GM19043 (cell line): ENCODE measurements at regions not wholly inside any gene's neighbourhood (a gene's known extent, or its start where the extent isn't known, plus 50 kb on each side); places are given as distances from the start of the nearest gene placed in this dataset.

Source experiments
- ATAC-seq: cut with Tn5 transposase; IDR thresholded peaks from one replicate; pipeline ENCODE4 v1.9.1; 2021; ENCODE audit warnings: low read depth; ENCODE audit not compliant: unreplicated experiment

- ATAC-seq = no peak
These were observed 138.5 kb upstream of the IQSEC1 start for GRCh38 chr3:13211605-13212210.

- ATAC-seq = no peak
These were observed 137.2 kb upstream of the IQSEC1 start for GRCh38 chr3:13210221-13210975.

DNA sequence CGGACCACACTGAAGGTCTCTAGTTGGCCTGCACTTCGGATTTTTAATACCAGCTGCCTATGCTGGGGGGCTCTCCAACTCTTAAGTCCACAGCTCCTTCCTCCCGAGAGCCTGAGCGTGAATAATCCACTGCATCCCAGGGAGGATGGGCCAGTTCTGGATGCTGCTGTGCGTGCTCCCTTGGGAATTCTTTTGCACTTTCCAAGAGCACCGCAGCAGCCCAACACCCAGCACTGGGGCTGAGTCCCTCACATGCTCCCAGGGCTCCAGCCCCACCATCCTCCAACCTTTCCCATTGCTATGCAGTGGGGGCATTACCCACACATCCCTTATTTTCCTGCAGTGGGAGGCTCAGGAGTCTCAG lies 136.4 kb upstream of the IQSEC1 start:
- no peak for ATAC-seq

GRCh38 chr3:13208706-13209633 lies 135.7 kb upstream of the IQSEC1 start:
- ATAC-seq = no peak

DNA sequence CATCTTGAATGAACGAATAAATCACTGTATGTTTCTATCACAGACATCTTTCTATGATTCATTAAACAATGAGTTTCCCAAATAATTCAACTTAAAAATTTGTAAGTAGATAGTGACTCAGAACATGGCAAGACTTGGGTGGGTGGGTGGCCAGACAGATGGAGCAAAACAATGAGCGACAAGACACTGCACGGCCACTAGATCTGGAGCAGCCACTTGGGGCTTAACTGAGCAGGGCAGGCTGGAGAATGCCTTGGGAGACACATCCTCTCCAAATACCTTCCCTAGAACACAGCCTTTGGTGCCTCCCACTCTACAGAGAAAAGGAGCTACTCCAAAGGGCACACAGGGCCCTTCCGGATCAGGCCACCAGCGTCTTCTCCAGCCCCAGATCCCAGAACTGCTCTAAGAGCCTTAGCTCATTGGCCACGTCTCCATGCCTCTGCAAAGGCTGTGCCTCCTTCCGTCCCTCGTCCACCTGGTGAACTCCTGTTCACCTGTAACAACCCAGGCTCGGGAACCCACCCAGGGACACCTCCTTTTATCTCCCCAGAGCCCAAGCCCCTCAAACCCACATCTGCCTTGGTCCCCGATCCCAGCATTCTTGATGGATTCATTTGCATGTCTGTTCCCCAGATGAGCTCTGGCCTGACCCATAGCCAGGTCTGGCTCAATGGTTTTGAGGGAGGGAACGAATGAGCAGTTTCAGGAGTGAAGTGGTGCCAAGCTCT lies 134.9 kb upstream of the IQSEC1 start:
- no peak for ATAC-seq

GRCh38 chr3:13207578-13207922 lies 134.3 kb upstream of the IQSEC1 start:
- no peak for ATAC-seq

- ATAC-seq = no peak
These were observed 133.8 kb upstream of the IQSEC1 start for GRCh38 chr3:13206799-13207577.

DNA sequence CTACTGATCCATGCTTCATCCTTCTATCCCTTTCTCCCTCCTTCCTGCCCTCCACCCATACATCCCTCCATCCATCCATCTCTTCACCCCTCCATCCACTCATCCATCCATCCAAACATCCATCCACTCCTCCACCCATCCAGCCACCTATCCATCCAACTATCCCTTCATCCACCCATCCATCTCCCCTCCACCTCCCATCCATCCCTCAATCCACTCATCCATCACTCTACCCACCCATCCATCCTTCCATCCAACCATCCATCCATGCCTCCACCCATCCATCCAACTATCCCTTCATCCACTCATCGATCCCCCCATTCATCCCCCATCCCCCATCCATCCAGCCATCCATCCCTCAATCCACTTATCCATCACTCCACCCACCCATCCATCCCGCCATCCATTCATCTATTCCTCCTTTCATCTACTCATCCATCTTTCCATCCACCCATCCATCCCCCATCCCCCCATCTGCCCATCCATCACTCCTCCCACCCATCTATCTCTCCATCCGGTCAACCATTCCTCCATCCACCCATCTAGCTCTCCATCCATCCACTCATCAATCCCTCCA lies 132.4 kb upstream of the IQSEC1 start:
- ATAC-seq = no peak

DNA sequence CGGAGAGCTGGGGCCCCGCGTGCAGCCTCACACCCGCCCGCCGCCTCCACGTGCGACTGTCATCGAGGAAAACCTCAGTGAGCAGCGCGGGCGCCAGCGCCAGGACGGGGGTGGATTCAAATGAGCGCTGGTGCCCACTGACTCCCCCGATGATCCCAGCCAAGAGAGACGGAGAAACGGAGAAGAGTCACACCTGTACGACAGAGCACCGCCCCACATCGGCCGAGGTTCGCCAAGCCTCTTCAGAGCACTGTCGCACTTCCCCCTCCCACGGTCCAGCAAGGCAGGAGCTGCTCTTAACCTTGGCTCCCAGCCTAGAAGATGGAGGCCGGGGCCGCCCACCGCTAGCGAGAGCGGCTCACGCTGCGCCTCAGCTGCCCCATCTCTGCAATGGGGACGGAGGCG lies 130.9 kb upstream of the IQSEC1 start:
- ATAC-seq = no peak

- ATAC-seq = no peak
These were observed 130.4 kb upstream of the IQSEC1 start for GRCh38 chr3:13203398-13204176.

GRCh38 chr3:13202744-13203397 lies 129.6 kb upstream of the IQSEC1 start:
- ATAC-seq = no peak

- ATAC-seq = no peak
These were observed 128.6 kb upstream of the IQSEC1 start for GRCh38 chr3:13201851-13202250.

DNA sequence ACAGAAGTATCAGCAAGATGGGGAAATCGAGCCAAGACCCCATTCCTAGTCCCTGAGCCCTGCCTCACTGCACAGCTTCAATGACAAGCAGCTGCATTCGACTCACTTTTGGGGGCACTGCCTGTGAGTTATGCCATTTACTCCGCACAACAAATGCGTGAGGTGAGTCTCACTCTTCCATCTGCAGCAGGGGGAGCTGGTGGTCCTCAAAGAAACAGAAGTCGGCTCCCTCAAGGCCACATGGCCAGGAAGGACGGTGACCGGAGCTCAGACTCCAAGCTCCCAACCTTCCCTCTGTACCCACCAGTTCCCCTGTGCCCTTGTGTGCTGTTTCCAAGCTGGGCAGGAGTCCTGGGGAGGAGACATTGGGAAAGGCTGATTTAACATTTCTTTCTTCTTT lies 127.7 kb upstream of the IQSEC1 start:
- ATAC-seq = no peak

GRCh38 chr3:13200465-13200864 lies 127.2 kb upstream of the IQSEC1 start:
- ATAC-seq = no peak

DNA sequence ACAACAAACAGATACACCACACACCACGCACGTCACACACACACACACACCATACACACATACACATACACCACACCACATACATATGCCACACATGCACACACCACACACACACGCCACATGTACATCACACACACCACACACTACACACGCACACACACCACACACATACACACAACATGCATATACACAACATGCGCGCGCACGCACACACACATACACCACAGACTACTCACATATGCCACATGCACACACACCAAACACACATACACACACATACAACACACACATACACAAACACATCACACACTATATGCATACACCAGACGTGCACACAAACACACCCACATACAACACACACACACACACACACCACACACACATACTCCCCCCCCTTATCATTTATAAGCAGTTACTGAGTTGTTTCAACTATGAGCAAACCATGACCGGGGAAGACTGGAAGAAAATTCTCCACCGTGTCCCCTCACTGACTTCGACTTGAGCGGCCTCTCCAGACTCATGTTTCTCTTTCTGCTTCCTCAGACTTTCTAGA lies 126.7 kb upstream of the IQSEC1 start:
- no peak for ATAC-seq

GRCh38 chr3:13199006-13199776 lies 126.0 kb upstream of the IQSEC1 start:
- ATAC-seq = no peak

GRCh38 chr3:13198264-13198879 lies 125.1 kb upstream of the IQSEC1 start:
- no peak for ATAC-seq
